Stimulated activated CD8-positive, alpha-beta memory T cell treated with anti-CD3 and anti-CD28 coated beads, Interleukin-12 subunit alpha, Interleukin-12 subunit beta, amount 100 ng/mL, for 1 hour (primary cell): ENCODE measurements at regions not wholly inside any gene's neighbourhood (a gene's known extent, or its start where the extent isn't known, plus 50 kb on each side); places are given as distances from the start of the nearest gene placed in this dataset.
"Not testable (repeated sequence)": the region's sequence is repeated elsewhere in the genome, so short reads cannot be mapped to it uniquely, and the experiment has no call there.

Source experiments
- DNase-seq: peaks from one replicate; pipeline ENCODE4 v3.0.0-alpha.2; 2020; ENCODE audit warnings: low read depth

- DNase-seq: no peak
Observed at GRCh38 chr18:41899535-41899934, 55.5 kb upstream of the PIK3C3 start.

GRCh38 chr18:41893432-41893831 is 61.6 kb upstream of the PIK3C3 start:
- DNase-seq: no peak

GRCh38 chr18:41887100-41887499 is 67.9 kb upstream of the PIK3C3 start:
- no peak for DNase-seq

- DNase-seq: no peak
Observed at GRCh38 chr18:41886126-41886807, 68.8 kb upstream of the PIK3C3 start.

DNA sequence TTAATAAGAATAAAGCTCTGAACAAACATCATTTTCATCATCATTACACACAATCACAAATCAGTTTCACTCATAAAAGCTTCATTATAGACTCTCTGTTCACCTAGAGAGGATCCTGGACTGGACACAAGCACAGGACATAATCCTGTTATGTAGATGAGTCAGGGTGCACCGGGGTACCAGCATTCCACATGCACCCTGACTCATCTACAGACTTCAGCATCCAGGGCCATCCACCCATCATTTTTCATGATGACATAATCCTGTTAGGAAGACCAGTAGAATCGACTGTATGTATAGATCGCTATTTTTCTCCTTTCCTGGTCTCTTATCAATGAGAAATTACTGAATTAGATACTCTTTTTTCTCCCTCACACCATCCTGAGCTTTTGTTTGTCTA is 73.7 kb upstream of the PIK3C3 start:
- no peak for DNase-seq

- DNase-seq: no peak
Observed at GRCh38 chr18:41879256-41879655, 75.8 kb upstream of the PIK3C3 start.

GRCh38 chr18:41875094-41875780 is 79.8 kb upstream of the PIK3C3 start:
- no peak for DNase-seq

DNA sequence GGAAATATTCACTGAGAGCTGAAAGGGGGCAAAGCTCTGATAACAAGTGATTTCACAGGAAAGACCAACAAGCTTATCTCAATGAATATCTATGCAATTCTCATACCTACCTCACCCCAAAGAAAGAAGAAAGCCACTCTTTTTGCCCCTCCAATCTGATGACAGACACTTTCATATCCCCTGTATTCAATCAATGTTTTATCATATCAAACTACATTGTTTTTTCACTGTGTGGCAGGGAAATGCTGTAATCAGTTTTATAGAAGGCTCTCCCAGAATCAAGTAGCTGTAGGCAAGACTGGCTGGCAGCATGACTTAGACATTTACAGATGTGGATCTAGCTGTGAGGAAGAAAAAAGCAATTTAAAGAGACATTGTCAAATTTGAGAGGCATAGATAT is 81.3 kb upstream of the PIK3C3 start:
- DNase-seq: no peak

- DNase-seq: no peak
Observed at GRCh38 chr18:41872206-41872605, 82.8 kb upstream of the PIK3C3 start.

GRCh38 chr18:41871229-41872000 is 83.6 kb upstream of the PIK3C3 start:
- DNase-seq: no peak

- DNase-seq: no peak
Observed at GRCh38 chr18:41870817-41871216, 84.2 kb upstream of the PIK3C3 start.

DNA sequence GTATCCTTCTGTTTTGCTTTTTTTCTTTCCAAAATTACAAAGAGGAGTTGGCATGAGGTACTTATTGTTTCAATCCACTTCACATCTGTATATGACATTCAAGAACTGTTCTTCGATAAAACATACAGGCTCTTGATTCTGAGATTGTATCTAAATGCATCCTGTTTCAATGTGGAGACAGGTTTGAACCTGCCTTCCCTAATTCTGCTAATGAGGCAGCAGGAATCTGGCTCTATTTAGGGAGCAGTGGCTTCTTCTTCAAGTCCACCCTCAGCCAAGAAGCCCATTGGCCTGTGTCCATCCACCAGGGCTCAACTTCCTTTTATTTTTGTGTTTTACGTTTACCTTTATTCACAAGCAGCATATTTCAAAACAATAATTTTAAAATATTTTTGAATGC is 84.8 kb upstream of the PIK3C3 start:
- no peak for DNase-seq

DNA sequence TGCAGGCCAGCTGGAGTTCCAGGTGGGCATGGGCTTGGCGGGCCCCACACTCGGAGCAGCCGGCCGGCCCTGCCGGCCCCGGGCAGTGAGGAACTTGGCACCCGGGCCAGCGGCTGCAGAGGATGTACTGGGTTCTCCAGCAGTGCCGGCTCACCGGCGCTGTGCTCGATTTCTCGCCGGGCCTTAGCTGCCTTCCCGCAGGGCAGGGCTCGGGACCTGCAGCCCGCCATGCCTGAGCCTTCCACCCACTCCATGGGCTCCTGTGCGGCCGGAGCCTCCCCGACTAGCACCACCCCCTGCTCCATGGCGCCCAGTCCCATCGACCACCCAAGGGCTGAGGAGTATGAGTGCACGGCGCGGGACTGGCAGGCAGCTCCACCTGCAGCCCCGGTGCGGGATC is 89.2 kb upstream of the PIK3C3 start:
- not testable (repeated sequence) for DNase-seq

DNA sequence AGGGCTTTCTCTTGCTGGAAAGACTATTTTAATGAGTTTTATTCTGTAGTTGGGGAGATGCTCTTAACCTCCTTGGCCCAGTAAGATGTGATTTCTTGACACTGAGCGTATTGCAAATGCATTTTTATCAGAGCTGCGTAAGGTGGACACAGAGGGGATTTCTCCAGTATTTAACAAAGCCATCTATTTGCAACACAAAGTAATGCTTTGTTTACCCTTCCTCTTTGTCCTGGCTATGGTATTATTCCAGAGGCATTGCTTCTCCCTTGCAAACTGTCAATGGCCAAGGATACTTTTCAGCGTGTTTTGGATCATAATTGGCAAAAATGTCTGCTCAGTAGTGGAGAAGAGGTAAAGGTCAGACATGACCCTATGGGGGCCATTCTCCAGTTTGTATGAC is 90.8 kb upstream of the PIK3C3 start:
- DNase-seq: no peak

- no peak for DNase-seq
Observed at GRCh38 chr18:41862921-41863320, 92.1 kb upstream of the PIK3C3 start.

DNA sequence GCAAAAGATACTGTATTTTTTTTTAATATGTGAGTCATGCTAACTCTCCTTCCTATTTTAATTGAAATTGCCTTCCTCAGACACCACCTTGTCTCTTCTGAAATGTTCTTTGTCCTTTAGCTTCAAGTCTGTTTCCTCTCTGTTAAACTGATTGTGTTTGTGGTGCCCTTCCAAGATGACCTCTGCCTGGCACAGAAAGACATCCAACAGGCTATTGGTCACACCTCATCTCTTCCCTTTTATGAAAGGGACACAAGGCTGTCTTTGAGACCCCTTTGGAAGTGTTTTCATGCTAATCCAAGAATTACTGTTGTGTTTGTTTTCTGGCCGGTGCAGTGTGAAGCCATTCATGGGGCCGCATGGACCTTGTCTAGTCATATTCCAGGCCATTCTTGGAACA is 94.0 kb upstream of the PIK3C3 start:
- no peak for DNase-seq

GRCh38 chr18:41858761-41859555 is 96.1 kb upstream of the PIK3C3 start:
- DNase-seq: no peak

DNA sequence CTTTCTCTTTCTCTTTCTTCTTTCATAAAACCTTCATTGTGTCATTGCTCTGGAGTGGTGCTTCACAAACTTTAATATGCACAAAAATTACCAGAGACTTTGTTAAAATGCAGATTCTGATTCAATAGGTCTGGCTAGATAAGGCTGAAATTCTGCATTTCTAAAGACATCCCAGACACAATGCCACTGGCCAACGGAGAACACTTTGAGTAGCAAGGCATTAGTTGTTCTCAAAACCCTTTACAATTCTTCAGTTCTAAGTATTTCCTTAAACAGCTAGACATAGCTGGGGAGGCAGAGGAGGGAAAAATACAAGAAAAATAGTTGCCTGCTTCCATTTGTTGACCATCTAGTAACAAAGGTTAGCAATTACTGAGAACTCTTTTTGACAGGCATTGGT is 101.8 kb upstream of the PIK3C3 start:
- no peak for DNase-seq

- no peak for DNase-seq
Observed at GRCh38 chr18:41850781-41851180, 104.3 kb upstream of the PIK3C3 start.

DNA sequence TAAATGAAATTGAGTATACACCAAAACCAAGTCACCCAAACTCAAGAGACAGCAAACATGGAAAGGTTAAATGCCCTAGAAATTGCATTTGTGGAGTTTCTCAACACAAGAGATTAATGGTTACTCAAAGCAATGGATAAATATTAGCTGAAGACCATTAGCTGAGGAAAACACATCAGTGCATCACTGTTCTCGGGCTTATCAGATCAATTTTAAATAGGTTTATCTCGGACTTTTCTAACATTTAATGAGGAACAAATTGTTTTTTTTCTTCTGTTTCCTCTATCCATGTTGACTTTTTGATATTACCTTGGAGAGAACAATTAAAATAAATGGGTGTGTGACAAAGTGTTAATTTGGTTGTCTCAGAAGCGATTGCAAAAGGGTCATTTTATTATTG is 105.4 kb upstream of the PIK3C3 start:
- DNase-seq: no peak

- DNase-seq: no peak
Observed at GRCh38 chr18:41845563-41845962, 109.5 kb upstream of the PIK3C3 start.

DNA sequence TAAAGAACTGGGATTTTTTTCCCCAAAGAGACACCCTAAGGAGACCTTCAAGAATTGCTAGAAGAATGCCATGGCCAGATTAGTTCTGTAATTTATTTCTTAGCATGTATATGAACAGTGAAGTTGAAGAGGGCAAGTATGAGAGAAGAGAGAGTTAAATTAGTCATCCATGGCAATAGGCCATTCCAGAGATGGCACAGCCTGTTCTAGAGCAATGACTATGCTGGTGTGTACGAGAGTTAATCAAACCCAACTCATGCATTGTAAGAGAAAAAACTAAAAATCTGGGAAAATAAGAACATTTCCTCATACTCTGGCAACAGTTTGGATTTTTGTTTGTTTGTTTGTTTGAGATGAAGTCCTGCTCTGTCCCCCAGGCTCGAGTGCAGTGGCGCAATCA is 112.1 kb upstream of the PIK3C3 start:
- no peak for DNase-seq
